SH-SY5Y (cell line): ENCODE measurements at regions not wholly inside any gene's neighbourhood (a gene's known extent, or its start where the extent isn't known, plus 50 kb on each side); places are given as distances from the start of the nearest gene placed in this dataset.

Experiments
- GATA2 ChIP-seq: IDR thresholded peaks from 2 replicates; pipeline ENCODE4 v1.6.1; 2011; ENCODE audit warnings: mild to moderate bottlenecking, low read depth, low read length
- GATA3 ChIP-seq: IDR thresholded peaks from 2 replicates; pipeline ENCODE4 v1.6.1; 2011; ENCODE audit warnings: low read depth, mild to moderate bottlenecking, low read length, moderate library complexity

DNA sequence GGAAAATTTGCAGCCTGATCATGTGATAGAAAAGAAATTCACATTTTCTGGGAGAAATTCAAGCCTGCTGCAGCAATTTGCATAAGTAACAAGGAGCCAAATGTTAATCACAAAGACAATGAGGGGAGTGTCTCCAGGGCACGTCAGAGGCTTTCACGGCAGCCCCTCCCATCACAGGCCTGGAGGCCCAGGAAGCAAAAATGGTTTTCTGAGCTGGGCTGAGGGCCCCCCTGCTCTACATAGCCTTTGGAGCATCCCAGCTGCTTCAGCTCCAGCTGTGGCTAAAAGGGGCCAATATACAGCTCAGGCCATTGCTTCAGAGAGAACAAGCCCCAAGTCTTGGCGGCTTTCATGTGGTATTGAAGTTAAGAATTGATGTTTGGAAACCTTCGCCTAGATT, 445.3 kb upstream of the ZEB2 start:
- TF ChIP-seq GATA2, result no peak
- no peak for TF ChIP-seq GATA3
